ENCODE measurements at regions not wholly inside any gene's neighbourhood (a gene's known extent, or its start where the extent isn't known, plus 50 kb on each side); places are given as distances from the start of the nearest gene placed in this dataset.

- no peak overlapping the region for H3K4me3 ChIP-seq (ENCODE audit: low read depth, low read length)
- no peak for DNase-seq (ENCODE audit: low read depth)
- TF ChIP-seq CTCF (conservative IDR thresholded peaks at IDR 0.05; ENCODE audit: low read depth, low read length) = no peak
Measured at GRCh38 chr4:74670583-74670982, 123.7 kb downstream of the BTC start.

DNA sequence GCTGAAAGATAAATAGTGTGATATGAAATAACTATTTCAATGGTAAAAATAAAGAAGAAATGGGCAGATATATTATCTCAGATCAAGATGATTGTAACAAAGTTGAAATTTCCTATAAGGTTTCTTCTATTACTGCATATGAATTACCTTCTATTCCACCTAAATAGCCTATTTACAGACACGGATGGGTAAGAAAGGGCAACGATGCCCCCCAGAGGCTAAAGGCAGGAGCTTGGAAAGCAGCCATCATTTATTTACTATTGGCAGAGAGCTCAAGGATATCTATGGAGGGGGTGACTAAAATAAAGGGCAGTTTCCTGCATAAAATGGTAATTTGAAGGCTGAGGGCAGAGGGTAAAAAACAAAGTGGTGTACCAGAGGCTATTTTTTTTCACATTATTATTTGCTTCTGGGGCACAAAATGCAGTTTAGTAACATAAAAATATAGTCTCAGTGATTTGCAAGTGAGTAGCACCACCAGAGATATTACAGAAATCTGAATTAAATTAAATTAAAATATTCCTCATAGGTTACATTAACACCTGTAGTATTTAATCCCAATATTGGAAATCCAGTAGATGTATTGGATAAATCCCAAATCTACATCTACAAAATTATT lies 123.1 kb downstream of the BTC start:
- H3K4me3 ChIP-seq (ENCODE audit: low read depth, low read length) = no peak overlapping the region
- TF ChIP-seq CTCF (conservative IDR thresholded peaks at IDR 0.05; ENCODE audit: low read depth, low read length) = peak; percentile 87
- DNase-seq (ENCODE audit: low read depth) = no peak

DNA sequence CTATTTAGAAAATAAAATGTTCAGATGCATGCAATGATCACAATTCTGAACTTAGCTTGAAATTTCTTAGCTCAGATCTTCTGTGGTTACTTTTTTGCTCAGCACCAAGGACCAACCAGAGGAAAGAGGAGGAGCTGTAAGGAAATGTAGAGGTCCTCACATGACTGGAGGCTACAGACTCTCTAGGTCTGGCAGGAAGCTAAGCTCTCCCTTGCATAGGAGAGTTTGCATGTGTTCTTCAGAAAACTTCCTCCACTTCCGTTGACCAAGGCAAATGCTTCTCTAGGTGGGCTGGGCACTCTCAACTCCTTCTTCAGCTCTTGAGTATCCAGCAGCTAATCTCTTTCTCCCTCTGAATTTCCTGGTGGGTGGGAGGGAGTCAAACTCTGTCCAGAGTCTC lies 119.6 kb downstream of the BTC start:
- no peak for DNase-seq (ENCODE audit: low read depth)

GRCh38 chr4:74675673-74676279 lies 118.5 kb downstream of the BTC start:
- TF ChIP-seq CTCF (conservative IDR thresholded peaks at IDR 0.05; ENCODE audit: low read depth, low read length) = peak; percentile 92
- H3K4me3 ChIP-seq (ENCODE audit: low read depth, low read length) = no peak overlapping the region
- DNase-seq (ENCODE audit: low read depth) = no peak

More for the DNA sequence above, 119.6 kb downstream of the BTC start:
- no peak for TF ChIP-seq CTCF (conservative IDR thresholded peaks at IDR 0.05; ENCODE audit: low read depth, low read length)
- no peak overlapping the region for H3K4me3 ChIP-seq (ENCODE audit: low read depth, low read length)

GRCh38 chr4:74682567-74683359 lies 111.6 kb downstream of the BTC start:
- peak; percentile 96 for DNase-seq (ENCODE audit: low read depth)
- H3K4me3 ChIP-seq (ENCODE audit: low read depth, low read length) = no peak overlapping the region
- TF ChIP-seq CTCF (conservative IDR thresholded peaks at IDR 0.05; ENCODE audit: low read depth, low read length) = no peak

DNA sequence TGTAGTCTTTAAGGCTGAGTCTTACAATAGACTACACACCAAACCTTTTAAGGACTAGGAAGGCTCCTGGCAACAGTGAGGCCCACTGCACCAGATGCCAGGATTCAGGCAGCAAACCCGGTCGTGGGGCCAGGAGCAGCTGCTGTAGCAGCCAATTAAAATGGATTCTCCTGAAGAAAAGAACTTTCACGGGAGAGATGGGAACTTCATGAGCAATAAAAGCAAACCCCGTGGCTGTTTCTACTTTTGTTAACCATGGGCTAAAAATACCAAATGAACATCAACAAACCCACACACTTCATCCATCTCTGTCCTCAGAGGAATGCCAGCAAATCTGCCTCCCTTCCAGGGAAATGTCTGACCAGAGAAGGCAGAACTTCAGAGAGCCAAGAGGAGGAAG lies 101.4 kb downstream of the BTC start:
- DNase-seq (ENCODE audit: low read depth) = no peak
- TF ChIP-seq CTCF (conservative IDR thresholded peaks at IDR 0.05; ENCODE audit: low read depth, low read length) = no peak
- H3K4me3 ChIP-seq (ENCODE audit: low read depth, low read length) = no peak overlapping the region
